ENCODE measurements at regions not wholly inside any gene's neighbourhood (a gene's known extent, or its start where the extent isn't known, plus 50 kb on each side); places are given as distances from the start of the nearest gene placed in this dataset.

DNA sequence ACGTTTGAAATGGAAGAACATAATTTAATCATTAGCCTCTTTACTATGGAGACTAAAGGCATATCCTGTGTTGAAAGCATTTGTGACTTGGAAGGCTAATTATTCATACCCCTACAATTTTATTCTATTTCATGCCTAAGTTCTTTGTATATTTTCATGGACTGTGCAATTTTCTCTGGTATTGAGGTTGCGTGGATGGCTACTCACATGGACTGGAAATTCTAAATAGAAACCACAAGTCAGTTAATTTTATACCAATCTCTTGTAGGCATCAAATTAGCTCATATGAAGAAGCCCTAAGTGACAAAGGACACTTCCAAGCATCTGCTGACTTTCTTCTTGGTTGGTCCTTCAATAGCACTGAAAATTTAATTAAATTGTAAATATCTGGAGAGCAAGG, 1353.5 kb downstream of the ROBO1 start:
- DNase-seq (ENCODE audit: low read depth) = no peak

DNA sequence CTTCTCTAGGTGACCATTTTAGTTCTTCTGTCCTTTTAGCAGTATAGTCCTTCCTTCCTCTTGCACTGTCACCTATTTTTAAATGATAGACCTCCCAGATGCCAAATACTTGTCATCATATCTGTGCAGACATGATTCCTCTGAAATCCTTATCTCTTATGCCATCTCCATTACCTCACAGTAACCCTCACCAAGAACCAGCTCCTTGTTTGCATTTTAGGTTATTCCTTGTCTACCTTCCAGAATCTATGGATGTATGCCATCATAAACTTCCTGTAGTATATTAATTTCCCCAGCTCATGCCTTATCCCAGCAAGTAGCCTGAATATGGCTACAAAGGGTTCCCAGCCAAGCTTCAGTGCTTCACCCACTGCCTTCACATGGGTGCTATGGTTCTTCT, 1347.2 kb downstream of the ROBO1 start:
- no peak for DNase-seq (ENCODE audit: low read depth)

DNA sequence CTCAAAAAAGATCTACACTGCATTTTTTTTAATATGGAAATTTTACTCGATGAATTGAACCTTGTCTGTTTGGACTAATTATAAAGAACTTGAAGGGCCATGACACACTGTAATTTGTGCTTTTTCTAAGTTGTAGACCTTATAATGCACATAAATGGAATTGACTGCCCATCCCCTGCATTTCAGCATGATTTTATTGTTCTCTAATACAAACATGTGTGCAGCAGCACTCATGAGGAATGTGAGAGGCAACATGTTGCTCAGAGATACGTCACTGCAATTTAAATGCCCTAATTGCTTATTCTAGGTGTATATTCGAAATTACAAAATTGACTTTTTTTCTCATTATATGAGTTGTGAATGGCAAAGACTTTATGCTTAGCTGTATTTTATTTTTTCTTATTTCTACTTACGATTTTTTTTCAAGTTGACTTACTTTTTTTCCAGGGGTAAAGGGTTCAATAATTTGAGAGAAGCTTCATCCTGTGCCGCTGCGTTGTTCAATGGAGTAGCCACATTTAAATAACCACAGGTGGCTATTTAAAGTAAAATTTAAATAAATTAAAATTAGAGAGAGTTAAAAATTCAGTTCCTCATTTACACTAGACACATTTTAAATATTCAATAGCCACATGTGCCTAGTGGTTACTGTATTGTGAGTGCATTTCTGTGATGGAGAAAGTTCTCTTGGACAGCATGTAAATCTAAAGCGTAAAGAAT, 1346.4 kb downstream of the ROBO1 start:
- DNase-seq (ENCODE audit: low read depth) = no peak

DNA sequence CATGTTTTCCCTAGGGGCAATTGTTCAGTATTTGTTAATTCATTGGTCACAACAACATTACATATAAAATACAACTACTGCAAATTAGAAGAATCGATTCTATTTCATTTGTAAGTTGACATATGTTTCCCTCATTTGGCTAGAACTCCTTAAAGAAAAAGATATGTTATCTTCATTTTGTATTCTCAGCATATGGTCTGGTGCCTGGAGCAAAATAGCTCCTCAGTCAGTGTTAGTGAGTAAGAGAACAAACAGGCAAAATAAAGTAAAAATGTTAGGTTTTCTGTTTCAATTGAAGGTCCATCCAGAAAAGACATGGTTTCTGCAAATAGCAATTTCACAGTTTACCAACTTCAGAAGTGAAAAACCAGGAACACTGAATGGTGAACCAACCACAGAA, 1343.1 kb downstream of the ROBO1 start:
- DNase-seq (ENCODE audit: low read depth) = no peak

DNA sequence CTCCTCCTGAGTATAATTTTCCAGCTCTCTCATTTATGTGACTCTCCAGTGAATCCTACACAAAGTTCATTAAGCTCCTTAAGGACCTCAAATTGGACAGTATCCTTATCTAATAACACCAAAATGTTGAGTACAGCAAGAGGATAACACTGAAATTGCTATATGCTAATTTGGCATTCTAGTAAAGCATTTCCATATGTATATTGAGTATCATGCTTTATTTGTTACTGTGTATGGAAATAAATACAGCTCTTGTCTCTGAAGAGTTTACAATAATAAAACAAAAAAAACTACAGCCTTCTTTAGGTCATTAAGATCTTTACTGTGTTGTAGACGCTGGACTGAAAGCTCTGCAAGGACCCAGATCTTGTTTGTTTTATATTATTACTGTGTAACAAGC, 1341.3 kb downstream of the ROBO1 start:
- DNase-seq (ENCODE audit: low read depth) = no peak

DNA sequence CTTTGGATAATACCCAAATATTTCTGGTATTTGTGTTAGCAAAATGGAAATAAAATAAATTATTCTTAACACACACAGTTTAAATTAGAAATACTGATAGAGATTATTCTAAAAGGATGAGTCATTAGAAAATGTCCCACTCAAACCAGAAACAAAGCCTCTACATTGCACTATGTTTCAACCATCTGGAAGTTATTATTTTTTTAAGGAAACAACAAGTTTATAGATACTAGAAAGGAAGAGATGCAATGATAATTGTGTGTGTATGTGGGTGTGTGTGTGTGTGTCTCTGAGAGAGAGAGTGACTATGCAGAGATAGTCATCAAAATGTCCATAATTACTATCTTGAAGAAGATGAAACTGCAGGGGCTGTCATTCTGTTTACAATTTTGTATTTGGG, 1340.5 kb downstream of the ROBO1 start:
- no peak for DNase-seq (ENCODE audit: low read depth)

DNA sequence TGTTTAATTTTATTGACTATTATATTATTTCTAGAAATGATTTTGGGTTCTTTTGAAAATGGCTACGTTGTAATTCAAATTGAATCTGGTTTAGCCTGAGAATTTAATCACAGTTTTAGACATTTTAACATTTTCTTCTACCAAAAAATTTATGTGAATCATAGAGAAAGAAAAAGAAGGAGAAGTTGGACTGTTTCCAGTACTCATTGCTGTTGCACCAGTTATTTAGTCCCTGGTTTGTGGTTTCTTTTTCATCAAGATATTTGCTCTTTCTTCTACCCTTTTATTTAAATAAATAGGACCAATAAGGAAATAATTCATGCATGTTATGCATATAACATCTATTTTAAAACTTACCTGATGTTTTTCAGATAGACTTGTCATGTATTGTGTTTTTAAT, 1337.1 kb downstream of the ROBO1 start:
- DNase-seq (ENCODE audit: low read depth) = no peak

DNA sequence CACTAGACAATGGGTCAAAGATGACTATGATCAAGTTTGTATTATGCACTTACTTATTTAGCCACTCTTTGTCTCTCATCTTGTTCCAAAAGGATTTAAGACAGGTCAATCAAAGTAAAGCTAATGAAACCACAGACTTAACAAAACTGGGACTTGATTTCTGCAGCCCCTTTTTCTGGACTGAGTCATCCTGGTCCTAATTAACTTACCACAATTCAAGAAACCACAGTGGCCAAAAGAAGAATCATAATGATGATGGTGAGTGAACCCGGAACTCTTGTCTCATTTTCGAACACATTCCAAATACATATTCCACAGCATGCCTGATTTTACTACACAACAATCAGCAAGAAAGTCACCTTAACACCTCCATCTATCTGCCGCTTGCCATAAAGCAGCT, 1333.0 kb downstream of the ROBO1 start:
- no peak for DNase-seq (ENCODE audit: low read depth)

DNA sequence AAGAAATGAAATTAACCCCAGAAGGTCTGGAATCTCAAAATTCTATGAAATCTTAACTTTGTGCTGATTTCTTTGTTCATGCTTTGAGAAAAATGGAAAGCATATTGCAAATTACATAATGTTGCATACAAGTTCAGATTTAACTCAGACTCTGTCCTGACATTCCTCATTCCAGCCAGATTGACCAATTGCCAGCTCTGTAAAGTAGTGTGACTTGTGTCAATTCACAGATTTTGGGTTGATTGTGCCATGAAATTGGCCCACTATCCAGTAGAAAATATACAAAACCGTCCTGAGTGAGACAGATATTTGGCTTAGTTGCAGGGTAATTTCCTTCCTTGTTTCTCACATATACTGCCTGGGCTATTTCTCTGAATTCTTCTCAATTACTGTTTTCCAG, 1312.6 kb downstream of the ROBO1 start:
- DNase-seq (ENCODE audit: low read depth) = no peak

DNA sequence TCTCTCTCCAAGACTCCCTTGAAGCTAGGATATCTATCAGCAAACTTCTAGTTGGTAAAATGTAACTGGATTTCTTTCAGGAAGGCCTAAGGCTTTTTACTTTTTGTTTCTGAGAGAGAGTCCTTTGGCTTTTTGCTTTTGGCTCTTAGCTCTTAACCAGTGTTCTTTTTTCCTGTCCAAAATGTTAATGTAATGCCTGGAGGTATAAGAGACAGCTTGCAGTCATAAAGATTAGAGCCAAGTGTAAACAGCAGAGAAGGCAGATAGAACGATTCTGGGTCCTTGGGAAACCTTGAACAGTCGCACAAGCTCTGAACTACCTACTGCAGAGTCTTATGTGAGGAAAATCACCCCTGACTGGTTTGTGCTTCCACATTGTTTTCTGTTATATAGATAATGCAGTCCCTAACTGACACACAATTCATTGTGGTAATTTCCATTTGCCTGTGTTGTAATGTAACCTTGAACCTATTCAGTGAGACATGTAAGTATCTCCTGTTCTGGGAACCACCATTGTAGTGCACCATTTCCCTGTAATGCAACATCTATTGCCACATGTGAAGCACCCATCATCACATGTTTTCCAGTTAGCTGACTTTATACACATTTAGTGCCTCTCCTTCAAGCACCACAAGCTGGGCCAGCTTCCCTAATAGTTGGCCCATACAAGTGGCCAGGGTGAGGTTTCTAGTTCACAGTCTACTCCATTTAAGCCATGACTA, 1311.9 kb downstream of the ROBO1 start:
- no peak for DNase-seq (ENCODE audit: low read depth)

DNA sequence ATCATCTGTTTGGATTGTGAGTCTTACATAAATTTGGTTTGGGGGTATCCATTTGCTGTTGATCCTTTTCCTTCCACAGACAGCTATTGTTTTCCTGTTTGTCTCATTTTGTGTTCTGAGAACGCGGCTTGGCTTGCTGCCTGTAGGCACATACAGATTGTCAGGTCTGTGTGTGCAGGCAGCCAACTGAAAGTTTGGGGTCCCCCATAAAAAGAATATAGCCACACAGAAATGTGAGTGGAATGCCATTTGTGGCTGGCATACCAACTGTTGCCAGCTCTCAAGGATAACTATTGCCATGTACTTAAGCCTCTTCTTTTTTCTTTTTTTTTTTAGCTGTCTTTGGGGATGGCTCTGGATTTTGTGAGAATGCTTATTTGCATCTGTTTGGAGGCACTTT, 1308.0 kb downstream of the ROBO1 start:
- DNase-seq (ENCODE audit: low read depth) = no peak

DNA sequence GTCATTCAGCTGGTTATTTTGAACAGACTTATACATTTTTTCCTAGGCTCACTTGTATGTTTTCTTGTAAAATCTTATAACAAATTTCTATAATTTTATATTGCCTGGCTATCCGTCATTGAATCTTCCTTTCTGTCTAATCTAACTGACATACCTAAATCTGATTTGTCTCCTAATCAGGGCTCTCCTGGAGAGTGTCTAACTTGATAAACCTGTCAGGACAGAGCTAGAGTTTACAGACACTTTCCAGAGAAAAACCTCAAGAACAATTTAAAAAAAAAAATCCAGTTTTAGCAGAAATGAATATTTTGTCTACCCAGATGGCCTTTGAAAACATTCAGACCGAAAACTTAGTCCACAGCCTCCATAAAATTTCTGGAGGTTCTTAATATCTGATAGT, 1305.8 kb downstream of the ROBO1 start:
- DNase-seq (ENCODE audit: low read depth) = no peak

DNA sequence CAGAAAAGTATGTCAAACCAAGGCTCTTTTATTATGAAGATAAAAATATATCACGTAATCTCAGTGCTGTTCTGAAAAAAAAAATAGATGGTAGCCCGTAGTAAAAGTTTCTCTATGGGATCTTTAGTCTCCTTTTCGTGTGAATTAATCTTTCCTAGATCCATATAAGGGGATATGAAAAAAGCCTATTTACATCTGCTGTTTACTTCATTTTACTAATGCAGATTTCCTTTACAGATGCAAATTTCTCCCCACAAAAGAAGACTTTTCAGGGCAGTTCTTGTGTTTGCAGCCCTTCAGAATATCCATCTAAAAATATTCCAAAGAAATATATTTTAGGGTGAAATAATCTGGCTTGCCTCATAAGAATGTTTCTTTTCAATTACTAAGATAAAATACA, 1291.7 kb downstream of the ROBO1 start:
- DNase-seq (ENCODE audit: low read depth) = no peak

DNA sequence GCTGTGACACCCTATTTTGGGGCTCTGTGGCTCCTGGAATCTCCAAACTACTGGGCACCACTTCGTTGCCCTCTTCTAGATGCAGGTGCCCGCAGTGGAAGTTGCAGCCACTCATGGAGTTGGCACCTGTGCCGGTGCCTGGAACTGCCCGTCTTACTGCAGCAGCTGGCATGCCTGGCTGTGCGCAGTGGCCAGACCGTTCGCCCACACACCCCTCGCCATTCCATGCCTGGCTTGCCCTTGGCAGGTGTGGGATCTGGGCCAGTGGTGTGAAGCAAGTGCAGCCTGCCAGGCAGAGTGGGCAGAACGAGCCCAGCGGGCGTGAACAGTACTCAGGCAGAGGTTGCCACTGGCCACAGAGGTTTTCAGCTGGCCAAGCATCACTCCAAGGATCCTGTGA, 1286.7 kb downstream of the ROBO1 start:
- no peak for DNase-seq (ENCODE audit: low read depth)

DNA sequence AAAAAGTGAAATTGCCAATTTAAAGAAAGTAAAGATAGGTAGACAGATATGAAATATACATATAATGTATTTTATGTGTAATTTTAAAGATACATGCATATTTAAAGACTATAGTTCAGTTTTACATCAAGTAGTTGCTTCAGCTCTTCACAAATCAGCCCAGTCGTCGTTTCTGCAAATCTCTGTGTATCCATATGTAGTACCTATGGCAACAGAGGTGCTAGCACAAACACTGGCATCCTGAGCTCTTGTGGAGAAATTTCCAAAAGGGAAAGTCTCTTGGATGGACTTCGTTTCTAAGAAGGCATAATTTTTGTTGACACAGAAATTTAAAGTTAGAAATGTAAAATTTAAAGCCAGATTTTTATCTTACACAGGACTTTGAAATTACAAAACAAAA, 1284.7 kb downstream of the ROBO1 start:
- DNase-seq (ENCODE audit: low read depth) = no peak

DNA sequence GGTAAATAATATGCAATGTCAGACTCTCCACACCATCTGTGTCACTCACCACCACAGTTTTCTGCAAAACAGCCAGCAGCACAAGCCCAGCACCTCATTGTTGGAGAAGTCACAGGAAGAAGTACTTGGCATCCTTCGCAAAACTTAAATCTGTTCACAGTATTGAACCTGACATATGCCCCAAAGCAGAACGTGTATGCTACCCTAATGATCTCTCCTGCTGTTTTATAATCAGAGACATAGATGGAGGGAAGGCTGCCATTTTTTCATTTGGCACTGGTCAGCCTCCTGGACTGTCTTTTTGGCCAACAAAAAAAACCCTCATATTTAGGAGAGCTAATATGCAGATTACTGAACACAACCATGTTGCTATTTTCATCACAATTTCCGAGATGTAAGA, 1272.9 kb downstream of the ROBO1 start:
- DNase-seq (ENCODE audit: low read depth) = no peak

DNA sequence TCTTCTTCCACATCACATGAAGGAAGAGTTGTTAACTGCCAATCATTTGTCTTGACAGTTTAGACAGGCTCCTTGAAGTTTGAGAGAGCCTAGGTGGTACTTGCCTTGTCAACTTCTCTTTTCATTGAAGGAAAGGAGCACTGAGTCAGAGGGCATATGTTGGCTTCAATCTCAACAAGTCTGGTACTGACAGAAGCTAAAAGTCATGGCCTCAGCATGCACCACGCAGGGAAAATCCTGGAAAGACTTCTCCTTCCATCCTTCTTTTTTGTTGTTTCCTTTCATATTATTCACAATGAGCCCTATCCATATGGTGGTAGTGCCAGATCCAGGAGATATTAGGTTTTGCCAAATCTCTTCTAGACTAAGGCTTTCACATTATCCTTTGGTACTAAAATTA, 1272.5 kb downstream of the ROBO1 start:
- DNase-seq (ENCODE audit: low read depth) = no peak

DNA sequence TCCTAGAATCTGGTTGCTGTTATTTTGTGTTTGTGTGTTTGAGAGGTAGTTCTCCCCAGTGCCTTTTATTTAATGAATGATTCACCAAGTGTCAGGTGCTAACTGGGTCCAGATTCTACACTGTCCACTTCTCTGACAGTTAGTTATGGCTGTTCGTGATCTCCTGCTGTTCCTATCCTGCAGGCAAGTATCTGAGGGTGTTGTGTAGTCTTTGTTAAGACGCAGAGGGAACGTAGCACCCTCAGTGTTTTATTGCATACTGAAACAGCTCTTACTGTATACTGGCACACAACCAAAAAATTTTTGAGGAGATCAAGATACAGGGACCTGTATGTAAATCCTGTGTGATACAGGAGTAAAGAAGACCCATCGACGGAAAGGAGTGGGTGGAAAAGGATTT, 1271.3 kb downstream of the ROBO1 start:
- no peak for DNase-seq (ENCODE audit: low read depth)

DNA sequence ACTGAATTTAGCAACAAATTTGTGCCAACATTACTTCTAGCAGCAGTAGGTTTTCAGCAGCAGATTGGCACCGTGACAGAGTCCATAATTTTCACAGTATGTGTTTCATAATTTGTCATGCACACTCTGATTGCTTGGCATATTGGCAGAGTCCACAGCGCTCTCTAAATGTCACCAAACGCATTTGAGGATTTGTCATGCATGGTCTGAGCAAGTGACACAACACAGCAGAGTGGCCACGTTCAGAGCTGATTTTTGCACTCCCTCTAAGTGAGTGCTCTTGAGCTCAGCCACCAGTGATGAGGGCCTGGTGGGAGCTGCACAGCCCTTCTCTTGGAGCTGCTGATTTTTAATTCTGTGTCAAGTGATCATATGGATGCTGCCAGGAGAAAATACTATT, 1270.8 kb downstream of the ROBO1 start:
- DNase-seq (ENCODE audit: low read depth) = no peak

DNA sequence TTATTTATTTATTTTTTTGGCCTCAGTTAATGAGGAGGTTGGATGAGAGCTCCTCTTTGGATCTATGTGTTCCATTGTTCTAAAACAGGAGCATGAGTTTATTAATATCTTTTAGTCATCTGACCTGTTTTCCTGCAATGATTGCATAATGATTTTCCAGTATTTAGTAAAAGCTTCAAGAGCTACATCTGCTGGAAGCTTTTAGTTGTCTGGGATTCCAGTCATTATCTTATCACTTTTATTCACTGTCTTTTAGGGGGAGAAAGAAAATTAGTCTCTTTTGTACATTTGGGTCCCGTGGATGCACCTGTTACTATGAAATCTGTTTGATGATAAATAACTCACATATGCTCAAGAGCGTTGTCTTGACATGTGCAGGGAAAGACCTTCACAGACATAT, 1270.0 kb downstream of the ROBO1 start:
- no peak for DNase-seq (ENCODE audit: low read depth)

DNA sequence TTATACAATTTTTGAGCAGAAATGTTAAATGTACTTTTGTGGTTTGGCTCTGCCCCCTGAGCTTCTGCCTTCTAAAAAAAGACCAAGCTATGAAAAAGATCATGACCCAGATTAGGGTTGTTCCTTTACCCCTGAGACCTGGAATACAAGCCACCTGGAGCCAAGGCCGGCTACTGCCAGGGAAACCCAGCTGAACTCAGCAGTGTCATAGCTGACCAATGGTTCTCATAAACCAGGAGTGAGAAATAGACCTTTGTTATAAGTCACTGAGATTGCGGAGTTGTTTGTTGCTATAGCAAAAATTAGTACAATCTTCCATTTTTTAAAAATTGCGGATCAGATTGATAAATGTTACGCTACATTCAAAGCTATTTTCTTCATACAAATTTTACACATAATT, 1261.7 kb downstream of the ROBO1 start:
- DNase-seq (ENCODE audit: low read depth) = no peak

DNA sequence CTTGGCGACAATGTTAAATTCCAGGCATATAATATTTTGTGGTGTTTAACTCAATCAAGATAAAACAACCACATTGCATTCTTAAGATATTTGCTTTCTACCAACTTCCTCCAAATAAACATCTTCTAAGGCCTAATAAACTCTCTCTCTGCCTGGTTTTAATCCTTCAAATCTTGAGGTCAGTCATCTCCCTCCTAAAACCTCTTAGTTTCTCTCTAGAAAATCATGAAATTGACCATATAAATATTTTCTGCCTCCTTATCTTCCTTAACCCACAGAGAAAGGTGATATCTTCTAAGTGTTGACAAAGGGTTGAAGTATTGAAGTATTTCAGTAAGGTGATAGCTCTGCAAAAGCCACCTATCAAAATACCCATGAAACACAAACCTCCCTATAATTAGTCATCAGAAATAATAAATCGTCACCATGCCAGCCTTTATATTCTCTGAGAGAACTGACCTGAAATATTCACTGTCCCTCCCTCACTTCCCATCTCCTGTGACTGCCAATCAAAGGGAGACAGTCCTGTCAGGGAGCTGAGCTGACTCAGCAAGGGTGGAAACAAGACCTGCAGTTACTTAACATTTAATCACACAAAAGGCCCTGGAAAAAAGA, 1261.1 kb downstream of the ROBO1 start:
- no peak for DNase-seq (ENCODE audit: low read depth)
